GM18951 (cell line): ENCODE measurements at regions not wholly inside any gene's neighbourhood (a gene's known extent, or its start where the extent isn't known, plus 50 kb on each side); places are given as distances from the start of the nearest gene placed in this dataset.
"Not testable (repeated sequence)": the region's sequence is repeated elsewhere in the genome, so short reads cannot be mapped to it uniquely, and the experiment has no call there.

Source experiments
- POLR2A ChIP-seq: IDR thresholded peaks from 4 replicates; pipeline ENCODE4 v1.6.1; 2011; ENCODE audit warnings: mild to moderate bottlenecking; ENCODE audit not compliant: insufficient read length, insufficient read depth; ENCODE audit errors: extremely low read depth
- in situ Hi-C: fragments of 300-500 bp; cut with MboI; formaldehyde crosslinking; loops from one replicate; pipeline ENCODE4 v1.12.0; 2022; ENCODE audit warnings: low sequenced_read_pairs, mixed read lengths, inconsistent platforms; ENCODE audit not compliant: unreplicated experiment

DNA sequence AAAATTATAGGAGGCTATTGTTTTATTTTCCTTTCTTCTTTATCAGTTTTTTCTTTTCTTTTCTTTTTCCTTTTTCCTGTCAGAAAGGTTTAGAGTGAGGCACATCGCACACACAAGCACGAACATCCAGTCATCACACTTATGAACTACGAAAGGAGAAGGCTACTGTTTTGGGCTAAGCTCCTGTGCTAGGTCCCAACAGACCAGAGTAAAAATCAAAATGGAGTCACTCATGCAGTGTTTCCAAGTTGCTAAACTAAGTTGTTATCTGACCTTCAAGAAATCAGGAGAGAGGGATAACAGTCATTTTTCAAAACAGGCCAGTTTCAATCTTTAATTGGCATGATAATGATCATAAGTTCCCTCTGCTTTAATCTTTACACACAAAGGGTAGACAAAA lies 93.6 kb downstream of the CD24 start:
- TF ChIP-seq POLR2A: no peak
- in situ Hi-C loops: no loop called here

DNA sequence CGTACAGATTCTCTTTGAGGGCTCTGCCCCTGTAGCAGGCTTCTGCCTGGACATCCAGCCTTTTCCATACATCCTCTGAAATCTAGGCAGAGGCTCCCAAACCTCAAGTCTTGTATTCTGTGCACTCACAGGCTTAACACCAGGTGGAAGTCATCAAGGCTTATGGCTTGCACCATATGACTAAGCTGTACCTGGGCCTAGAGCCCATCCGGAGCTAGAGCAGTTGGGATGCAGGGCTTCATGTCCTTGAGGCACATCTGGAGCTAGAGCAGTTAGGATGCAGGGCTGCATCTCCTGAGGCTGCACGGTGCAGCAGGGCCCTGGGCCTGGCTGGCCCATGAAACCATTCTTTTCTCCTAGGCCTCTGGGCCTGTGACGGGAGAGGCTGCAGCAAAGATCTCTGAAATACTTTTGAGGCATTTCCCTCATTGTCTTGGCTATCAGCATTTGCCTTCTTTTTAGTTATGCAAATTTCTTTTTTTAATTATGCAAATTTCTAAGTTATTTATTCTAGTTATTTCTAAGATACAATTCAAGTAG lies 98.7 kb downstream of the CD24 start:
- no peak for TF ChIP-seq POLR2A
- in situ Hi-C loops: no loop called here

DNA sequence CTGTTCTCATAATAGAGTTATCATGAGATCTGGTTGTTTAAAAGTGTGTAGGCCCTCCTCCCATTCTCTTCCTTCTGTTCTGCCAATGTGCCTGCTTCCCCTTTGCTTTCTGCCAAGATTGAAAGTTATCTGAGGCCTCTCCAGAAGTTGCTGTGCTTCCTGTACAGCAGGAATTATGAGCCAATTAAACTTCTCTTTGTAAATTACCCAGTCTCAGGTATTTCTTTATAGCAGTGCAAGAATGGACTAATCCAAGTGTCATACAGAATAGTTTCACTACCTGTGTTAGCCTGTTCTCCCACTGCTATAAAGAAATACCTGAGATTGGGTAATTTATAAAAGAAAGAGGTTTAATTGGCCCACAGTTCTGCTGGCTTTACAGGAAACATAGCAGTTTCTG lies 100.0 kb downstream of the CD24 start:
- in situ Hi-C loops: no loop called here
- TF ChIP-seq POLR2A: no peak

DNA sequence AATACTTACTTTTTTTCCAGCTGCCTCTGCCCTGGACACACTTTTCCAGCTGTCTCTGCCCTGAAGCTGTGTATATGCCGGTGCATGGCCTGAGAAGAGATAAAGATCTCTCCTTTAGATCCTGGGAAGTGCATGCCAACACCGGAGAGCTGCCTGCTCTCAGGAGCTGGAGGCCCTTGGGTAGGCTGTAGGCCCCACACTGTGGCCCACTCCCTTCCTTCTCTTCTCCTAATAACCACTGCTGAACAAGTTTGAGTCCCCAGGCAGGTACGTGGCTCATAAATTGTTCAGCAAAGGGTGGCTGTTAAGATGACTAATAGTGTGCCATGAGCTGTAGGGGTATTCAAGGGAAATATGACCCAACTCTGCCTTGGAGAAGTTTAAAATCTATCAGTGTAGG lies 102.5 kb downstream of the CD24 start:
- no peak for TF ChIP-seq POLR2A
- in situ Hi-C loops: no loop called here

DNA sequence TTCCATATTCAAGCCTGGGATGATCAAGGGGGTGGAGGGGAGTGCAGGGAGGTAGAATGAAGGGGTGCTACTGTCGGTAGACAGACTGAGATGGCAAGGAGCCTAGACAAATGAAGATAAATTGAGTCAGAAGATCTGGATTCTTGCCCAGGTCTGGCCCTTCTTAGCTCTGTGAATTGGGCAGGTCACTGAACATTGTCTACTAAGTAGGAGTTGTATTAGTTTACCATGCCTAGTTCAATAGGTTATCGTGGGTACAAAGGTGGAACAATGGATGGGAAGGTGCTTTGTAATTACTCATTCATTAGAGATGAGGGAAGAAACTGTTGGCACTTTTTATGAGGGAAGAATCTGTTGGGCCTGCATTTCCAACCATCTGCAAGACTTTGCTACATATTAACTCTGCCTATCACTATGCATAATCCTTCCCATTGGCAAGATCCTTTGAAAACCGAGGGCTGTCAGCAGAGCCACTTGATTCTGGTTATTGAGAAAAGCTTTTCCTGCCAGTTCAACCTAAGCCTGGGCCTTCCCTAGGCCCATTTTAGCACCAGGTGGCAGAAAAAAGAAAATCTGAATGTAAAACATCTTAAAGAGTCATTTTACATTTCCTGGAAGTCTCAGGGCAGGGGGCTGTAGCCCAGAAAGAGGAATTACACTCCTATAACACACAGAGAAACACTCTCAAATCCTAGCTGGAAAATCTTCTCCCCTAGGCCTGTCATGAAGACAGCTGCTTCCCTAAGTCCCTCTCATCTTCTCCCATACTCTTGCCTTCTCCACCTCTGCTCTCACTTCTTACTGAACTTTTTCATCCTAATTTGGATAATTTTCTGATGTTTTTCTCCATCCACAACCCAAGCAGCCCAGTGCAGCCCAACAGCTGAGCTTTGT lies 103.5 kb downstream of the CD24 start:
- no peak for TF ChIP-seq POLR2A
- in situ Hi-C loops: no loop called here

DNA sequence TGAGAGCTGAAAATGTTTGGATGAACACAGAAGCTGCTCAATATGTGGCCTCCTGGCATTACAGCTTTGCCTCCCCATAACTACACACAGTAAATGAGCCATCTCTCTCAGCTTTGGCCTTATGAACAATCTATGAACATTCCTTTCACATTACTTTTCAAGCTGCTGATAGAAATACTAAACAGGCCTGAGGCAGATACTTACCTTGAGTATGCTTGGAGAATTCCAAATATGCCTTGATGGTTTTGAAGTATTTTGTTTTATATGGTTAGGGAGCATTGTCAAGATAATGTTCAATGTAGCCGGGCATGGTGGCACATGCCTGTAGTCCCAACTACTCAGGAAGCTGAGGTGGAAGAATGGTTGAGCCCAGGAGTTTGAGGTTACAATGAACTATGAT lies 104.5 kb downstream of the CD24 start:
- in situ Hi-C loops: no loop called here
- no peak for TF ChIP-seq POLR2A

DNA sequence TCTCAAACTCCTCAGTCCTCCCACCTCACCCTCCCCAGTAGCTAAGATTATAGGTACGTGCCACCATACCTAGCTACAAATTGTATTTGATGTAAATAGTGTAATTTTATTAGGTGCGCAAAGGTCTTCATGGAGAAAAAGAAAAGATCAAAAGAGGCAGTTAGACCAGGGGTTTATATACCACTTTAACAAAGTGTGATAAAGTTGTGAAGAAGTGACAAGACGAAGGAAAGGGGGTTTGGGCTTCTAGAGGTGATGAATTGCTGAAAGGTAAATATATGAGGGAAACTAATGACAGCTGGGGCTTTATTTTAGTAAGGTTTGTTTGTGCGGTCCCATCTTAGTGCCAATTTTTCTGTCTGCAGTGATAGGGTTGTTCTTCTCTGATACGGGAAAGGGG lies 105.3 kb downstream of the CD24 start:
- in situ Hi-C loops: no loop called here
- TF ChIP-seq POLR2A: no peak

DNA sequence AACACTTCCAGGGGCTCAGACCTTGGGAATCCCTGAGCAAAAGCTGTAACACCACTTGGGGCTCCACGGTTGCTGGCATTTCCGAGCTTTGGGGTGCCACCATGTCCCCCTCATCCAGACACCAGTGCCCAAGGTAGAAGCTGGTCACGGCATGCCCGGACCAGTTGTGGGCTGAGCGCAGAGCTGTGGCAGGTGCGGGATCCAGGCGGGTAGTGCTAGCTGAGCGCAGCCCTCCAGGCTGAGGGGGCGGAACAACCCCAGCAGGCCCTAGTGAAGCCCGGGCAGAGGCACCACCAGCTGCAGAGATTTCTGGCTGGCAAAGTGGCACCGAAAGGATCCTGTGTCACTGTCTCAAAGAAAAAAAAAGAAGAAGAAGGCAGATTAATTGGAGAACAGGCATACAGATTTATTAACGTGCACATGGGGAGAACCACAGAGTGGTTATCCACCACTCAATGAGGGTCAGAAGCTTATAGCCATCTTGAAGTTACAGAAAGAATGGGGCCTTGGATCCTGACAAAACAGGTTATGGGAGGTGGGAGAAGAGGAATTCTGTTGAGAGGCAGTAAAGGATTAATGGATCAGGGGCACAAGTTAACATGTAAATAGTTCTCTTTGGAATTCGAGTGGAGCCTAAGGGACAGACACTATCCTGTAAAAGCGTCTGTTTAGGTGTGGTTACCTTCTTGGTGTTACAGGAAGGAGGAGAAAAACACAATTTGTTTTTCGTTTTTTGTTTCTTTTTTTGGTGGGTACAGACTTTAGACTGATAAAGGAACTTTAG lies 107.5 kb downstream of the CD24 start:
- in situ Hi-C loops: no loop called here
- TF ChIP-seq POLR2A: no peak

DNA sequence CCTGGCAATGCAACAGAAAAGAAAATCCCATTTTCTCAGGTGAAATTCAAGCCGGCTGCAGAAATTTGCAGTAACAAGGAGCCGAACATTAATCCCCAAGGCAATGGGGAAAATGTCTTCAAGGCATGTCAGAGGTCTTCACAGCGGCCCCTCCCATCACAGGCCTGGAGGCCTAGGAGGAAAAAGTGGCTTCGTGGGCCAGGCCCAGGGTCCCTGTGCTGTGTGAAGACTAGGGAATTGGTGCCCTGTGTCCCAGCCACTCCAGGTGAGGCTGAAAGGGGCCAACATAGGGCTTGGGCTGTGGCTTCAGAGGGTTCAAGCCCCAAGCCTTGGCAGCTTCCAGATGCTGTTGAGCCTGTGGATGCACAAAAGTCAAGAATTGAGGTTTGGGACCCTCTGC lies 111.7 kb downstream of the CD24 start:
- no peak for TF ChIP-seq POLR2A
- in situ Hi-C loops: no loop called here

DNA sequence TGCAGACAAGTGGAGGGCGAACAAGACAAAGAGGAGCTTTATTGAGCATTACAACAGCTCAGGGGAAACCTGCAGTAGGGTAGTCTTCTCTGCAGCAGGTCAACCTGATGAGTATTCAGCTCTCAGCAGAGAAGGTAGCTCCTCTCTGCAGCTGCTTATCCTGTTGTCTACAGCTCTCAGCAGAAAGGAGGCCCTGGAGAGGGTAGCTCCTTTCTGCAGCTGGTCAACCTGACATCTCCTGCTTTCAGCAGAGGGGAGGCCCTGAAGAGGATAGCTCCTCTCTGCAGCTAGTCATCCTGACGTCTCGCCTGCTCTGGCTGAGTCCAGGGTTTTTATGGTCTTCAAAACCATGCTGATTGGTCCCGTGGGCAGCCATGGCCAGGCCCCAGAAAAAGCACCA lies 113.6 kb downstream of the CD24 start:
- in situ Hi-C loops: no loop called here
- no peak for TF ChIP-seq POLR2A

DNA sequence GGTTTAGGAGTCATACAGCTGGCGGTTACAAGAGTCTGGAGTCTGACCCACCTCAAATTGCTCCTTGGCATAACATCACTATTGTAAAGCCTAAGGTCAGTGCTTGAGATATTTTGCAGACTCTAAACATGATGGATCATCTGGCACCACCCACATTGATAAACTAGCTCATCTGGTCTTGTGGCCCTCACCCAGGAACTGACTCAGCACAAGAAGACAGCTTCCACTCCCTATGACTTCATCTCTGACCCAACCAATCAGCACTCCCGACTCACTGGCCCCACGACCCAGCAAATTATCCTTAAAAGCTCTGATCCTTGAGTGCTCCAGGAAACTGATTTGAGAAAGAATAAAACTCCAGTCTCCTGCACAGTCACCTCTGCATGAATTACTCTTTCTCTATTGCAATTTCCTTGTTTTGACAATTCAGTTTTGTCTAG lies 115.9 kb downstream of the CD24 start:
- in situ Hi-C loops: no loop called here
- no peak for TF ChIP-seq POLR2A

DNA sequence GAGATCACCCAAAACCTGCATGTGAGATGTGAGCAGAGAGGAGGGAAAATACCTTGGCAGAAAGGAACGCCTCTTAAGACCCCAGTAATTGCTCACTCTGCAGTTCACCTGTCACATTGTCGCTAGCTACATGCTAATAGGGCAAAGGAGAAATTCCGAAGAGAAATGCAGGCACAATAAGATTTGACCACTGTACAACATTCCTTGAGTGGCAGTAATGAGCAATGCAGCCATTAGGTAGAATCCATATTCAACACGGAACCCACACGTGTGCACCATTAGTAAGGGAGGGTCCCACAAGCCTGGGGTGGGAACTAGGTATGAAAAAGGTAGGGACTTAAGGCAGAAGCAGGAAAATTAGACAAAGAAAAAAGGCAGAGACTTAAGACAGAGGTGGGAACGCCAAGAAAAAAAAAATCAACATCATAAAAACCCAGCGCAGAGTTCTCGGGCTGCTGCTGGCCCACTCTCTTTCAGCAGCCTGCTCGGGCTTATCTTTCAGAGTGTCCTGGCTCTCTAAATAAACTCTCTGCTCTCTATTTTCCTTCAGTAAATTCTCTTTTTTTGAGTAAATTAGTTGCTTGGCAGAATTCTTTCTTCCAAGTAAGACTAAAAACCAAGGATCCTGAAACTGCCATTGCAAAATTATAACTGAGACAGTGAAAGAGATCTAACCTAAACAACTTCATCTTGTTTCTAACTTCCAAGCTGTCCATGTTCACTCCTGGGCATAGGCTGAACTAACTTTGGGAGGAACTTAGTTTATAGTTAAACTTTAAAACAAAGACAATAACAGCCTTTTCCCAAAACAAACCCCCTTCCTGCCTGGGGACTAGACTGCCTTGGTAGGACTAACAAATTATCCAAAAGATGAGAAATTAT lies 116.5 kb downstream of the CD24 start:
- in situ Hi-C loops: no loop called here
- TF ChIP-seq POLR2A: no peak

DNA sequence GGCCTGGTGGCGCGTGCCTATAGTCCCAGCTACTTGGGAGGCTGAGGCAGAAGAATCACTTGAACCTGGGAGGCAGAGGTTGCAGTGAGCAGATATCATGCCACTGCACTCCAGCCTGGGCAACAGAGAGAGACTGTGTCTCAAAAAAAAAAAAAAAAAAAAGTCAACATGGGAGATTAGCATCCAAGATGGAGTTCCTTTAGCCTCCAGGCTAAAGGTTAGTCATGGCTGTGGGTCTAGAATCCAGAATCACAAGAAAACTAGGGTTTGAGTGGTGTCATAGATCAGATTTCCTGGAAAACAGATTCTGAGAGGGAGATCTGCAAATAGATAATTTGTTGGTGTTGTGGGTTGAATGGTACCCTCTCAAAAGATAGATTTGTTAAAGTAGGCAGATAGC lies 117.2 kb downstream of the CD24 start:
- in situ Hi-C loops: not testable (repeated sequence)

DNA sequence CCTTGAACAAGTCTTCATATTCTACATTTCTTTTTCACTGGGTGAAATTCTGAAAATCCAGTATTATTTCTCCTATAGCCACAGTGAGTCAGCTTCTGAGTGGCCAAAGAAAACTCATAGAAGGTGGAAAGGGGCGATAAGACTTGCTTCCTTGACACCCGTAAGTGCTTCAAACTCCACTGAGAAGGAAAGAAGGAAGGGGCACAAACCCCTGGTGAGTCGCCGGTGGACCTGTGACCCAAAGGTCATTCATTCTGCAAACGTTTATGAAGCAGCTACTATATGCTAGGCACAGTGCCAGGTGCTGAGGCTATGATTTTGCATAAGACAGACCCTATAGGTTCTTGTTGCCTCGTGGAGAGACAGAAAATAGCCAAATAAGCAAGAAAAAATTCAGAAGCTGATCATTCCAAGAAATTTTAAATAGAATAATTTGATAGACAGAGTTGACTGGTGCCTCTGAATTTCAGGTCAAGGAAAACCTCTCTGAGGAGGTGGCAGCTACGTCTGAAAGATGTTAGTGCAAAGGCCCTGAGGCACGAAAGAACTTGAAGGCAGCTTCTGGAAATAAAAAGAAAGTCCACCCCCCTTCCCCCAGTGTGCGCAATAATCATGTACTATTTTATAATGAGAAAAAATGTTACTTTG lies 118.2 kb downstream of the CD24 start:
- TF ChIP-seq POLR2A: no peak
- in situ Hi-C loops: no loop called here
